HG03354 (cell line): ENCODE measurements at regions not wholly inside any gene's neighbourhood (a gene's known extent, or its start where the extent isn't known, plus 50 kb on each side); places are given as distances from the start of the nearest gene placed in this dataset.

Experiments used
- ATAC-seq: cut with Tn5 transposase; IDR thresholded peaks from one replicate; pipeline ENCODE4 v1.9.1; 2021; ENCODE audit warnings: mild to moderate bottlenecking; ENCODE audit not compliant: unreplicated experiment, poor library complexity, severe bottlenecking

DNA sequence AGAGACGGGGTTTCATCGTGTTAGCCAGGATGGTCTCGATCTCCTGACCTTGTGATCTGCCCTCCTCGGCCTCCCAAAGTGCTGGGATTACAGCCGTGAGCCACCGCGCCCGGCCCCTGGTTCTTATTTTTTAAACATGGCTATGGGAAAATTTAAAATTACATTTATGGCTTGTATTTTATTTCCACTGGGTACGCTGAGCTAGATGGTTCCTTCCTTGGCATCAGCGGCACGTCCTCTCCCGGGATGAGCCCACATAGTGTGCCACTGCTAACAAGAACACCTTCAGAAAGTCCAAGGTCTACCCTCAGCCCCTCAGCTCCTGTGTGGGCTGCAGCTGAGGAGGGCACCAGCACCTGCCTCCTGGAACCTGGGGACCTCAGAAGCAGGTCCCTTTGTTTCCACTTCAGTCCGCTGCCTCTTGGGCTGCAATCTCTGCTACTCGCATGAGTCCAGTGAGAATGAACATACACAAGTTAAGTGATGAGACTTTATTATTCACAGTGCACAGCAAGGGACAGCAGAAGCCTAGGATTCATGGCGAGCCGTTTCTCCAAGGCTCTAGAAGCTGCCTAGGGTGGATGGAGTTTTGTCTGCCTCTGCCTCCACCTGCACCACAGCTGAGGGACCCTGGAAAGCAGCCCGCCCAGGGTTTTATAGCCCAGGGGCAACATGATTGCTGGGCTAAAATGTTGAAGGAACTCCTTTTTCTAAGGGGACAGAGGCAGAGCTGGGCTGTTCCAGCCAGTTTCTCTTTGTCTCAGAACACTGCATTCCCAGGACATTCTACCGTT lies 107.5 kb upstream of the TEX51 start:
- no peak for ATAC-seq

DNA sequence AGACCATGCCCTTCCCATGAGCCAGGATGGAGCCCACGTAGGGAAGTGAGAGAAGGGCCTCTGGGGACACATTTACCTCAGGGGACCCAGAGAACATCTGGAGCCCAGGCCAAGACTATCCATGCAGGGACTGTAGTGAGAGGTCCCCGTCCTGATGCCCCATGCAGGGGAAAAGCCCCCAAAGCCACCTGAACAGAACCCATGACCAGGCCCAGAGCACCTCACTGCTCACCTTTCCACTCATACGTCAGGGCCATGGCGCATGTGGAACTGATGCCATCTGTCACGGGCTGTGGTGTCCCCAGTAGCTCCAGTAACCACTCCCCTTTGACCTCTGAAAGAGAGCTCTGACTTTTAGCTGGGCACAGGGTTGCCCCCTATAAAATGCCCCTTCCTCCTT lies 106.5 kb upstream of the TEX51 start:
- no peak for ATAC-seq

DNA sequence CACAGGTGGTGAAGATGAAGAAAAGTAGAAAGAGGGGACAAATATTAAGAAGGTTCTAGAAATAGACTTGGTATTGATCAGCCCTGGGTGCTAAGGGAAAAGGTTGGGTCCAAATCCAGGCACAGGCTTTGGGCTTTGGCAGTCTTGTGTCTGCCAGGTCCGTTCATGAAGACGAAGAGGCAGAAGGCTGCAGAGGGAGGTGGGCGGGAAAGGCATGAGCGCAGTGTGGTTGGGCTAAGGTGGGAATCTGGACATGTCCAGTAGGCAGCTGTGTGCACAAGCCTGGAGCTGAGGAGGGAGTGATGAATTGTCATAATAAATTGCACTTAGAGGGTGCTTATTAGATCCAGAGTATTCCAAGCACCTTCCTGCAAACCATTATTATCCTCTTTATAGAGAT lies 105.7 kb upstream of the TEX51 start:
- no peak for ATAC-seq

DNA sequence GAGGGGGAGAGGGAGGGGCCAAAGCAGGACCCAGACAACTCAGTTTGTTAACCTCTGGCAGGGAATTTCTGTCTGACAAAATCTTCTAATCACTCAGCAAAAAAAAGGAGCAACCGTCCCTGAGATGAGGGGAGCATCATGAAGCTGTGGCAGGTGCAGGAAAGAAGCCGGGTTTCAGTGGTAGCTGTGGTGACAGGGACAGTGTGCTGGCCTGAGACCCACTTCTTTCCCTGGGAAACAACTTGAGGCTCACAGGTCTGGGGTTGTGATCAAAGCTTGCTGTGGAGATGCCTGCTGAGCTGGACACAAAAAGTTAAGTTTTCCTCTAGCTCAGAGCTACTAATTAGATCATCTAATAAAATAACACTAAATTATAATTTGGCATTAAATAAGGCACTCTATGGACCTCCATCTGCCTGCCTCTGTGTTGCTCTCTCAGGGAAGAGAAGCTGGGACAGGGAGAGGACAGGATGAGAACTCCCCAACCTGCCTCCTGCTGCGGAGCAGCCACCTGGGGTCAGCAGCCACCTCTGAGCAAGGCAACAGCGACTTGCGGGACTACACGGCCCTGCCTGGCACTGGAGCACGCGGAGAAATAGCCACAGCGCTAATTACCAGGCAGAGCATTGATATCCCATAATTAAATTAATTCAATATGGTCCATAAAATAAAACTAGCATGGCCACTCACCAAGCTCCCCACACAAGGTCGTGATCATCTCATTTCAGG lies 104.6 kb upstream of the TEX51 start:
- ATAC-seq = no peak

DNA sequence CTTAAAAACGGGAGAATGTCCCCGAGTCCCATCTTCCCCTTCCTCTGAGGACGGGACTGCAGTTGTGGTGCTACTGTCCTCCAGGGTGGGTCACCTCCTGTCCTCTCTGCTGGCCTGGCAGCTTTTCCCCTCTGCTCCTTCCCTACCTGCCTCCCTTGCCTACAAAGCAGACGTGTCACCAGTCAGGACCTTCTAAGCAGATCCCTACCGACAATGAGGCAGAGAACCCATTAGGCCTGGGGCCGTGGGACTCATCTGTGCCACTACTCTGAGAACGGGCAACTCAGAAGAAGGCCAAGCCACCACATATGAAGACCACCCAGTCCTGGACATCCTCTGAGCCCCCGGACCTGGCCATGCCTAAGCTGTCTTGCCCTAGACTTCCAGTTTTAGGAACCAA lies 103.0 kb upstream of the TEX51 start:
- no peak for ATAC-seq

DNA sequence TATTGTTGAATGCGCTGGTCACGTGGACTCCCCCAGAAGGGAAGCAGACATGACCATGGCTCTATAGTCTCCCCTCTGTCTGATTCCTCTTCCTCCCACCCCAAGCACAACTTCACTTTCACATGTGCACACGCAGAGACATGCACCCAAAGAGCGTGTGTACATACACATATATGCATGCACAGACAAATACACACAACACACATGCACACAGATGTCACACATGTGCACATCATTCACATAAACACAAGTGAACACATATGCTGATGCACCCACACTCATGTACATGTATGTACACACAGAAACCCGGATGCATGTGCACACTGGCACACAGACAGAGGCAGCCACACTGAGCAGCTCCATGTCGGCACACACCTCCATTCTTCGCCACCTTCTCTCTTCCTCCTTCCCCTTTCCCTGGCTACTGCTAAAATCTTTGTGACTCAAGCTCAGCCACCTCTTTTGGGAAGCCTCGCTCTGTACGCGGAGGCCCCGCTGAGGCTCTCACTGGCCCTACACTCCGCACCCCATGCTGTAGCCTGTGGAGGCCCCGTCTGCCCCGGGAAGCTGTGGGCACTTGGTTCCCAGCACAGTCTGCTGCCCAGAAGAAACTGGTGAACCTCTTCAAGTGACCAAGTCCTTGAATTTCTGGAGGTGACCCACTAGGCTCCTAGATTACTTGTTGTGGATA lies 101.6 kb upstream of the TEX51 start:
- no peak for ATAC-seq

DNA sequence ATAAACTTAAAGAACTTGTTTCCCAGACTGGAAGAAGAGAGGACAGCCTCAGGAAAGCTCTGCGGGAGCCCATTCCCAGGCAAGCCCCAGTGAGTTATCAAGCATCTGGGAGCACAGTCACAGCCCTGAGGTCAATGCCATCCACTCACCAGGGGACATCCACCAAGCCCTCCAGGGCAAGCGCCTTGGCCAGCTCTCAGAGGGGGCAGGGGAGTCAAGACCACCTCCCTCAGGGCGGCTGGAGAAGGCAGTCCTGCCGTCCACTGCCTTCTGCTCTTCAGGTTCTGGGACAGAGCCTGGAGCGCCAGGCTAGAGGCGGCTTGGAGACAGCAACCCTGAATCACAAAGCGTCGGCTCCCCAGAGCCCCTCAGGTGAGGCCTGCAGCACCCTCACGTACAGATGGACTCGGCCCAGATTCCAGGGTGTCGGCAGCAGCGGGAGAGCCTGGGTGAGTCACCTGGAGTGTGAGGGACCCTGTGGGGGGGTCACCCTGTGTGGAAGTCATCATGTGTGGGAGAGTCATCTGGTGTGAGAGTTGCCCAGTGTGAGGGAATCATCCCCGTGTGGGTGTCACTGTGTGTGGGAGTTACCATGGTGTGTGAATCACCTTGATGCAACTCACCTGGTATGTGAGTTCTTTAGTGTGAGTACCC lies 100.9 kb upstream of the TEX51 start:
- ATAC-seq = no peak

DNA sequence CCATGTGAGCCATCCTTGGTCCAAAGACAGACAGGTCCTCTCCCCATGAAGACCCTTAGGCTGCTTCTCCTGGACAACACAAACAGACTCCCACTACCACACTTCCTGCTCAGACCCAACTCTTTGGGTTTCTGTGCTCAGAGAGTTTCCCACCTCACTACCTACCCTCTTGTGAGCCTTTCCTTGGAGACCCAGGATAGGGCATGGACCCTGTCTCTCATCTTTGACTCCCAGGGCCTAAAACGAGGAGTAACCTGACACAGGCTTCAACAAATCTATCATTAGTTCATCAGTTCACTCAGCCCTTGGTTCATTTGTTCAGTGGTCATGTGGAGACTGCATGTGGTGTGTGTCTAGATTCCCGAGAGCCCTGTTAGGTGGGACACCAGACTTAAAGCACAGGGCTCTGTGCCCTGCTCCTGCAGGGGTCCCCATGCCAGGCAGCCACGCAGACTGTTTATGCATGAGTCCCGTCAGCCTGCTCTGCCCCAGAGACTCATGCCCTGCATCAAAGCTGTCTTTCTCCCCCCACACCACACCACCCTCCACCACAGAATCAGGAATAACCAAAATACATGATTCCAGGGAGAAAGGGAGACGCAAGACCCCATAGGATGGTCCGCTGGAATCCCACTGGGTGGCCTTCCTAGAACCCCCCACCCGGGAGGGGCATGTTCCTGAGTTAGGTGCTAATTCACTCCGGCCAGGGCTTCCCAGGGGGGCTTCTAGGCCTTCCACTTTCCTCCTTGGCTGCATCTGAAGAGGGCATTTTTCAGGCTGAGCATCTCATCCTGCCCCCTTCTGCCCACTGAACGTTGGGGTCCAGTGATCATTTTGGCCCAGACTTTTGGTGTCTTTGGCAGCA lies 100.2 kb upstream of the TEX51 start:
- no peak for ATAC-seq

DNA sequence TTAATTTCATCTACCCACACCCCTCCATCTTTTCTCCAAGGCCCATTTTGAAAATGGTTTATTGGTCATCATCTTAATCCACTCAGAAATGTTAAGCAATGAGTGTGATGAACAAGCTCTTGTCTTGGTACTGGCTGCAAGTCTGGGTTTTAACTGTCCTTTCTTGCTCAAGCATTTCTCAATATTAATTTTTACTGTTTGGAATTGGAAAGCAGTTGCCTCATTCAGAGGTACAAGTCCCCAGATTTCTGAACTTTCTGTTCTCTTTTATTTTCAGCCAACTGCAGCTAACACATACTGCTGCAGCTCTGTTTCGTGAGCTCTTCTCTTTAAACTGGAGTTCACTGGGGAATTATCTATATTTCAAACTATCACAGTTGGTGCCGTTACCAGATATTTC lies 99.4 kb upstream of the TEX51 start:
- no peak for ATAC-seq

DNA sequence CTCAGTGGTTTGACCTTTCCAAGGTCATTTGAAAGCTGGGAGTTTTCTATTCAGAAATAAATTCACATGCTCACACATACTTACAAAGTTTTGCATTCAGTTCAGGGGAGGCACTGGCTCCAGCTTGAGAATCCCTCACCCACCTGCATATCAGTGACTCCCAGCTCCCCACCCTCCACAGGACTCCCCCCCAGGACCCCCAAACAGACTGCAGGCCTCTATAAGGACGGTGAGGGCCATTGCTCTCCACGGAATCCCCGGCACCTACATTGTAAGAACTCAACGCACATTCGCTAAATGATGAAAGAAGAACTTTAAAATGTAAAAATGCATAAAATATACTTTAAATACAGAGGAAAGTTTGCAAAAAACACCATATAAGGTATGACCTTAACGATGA lies 97.2 kb upstream of the TEX51 start:
- no peak for ATAC-seq

DNA sequence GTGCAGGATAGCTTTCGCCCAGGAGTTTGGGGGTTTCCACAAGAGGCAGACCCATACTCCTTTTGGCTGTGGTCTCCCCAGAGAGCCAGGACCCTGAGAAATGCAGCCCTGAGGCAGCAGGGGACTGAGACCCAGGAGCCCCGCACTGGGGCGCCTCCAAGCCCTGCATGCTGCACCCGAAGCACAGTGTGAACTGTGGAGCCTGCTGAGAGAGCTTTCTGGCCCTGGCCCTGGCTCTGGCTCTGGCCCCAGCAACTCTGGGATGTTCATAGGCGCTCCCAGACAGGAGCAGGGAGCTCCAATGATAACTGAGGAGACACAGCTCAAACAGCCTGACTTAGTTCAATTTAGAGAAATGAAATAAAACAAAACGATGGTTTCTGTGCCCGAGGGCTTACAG lies 96.4 kb upstream of the TEX51 start:
- ATAC-seq = no peak

DNA sequence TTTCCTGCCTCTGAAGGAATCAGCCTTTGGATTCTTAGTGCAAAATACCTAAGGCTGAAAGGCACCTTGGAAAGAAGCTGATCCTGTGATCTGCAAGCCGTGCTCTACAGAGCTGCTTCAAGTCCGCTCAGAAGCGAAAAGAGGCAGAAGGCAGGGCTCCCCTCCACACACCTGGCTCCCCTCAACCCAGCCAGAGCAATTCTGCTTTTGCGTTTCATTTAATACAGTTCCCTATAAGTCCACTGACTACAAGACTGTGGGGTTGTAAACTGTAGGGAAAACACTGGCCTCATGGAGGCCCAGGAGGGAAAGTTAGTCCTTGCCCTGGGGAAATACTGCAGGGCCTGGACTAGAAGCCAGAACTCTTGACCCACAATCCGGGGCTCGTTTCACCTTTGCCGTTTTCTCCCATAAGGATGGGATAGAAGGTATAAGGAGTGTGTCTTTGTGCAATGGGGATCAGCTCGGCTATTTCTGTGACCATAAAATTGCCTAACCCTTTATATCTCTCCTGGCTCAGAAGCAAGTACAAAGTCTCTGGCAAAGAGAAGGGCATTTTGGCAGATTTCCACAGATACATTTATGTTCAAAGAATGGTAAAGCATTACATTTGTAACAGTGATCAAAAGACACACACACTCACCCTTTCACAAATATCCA lies 95.8 kb upstream of the TEX51 start:
- no peak for ATAC-seq

DNA sequence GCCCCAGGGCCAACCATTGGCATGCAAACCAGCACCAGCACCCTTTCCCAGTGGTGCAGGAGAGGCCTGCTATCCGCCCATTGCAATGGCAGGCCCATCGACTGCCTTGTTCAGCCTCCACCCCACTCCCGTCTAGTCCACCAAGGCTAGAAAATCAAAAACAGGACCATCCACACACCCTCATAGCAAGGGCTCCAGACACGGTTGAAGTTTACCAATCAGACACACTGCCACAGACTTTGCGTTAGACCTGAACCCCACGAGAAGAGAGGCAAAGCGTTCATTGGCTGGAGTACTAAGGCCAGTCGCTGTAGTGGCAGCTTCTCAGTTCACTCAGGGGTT lies 95.3 kb upstream of the TEX51 start:
- no peak for ATAC-seq

DNA sequence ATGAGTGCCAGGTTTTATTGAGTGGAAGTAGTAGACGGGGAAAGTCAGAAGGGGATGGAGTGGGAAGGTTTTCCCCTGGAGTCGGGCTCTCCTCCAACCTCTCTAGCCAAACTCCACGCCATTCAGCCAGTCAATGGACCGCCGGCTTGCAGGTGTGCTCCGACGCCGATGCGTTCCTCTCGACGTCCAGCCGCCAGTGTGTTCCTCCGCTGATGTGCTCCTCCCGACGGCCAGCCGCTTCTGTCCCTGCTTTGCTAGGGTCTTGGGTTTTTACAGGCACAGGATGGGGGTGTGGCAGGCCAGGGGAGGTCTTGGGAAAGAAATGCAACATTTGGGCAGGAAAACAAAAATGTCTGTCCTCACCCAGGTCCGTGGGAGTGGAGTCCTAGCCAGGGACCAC lies 94.3 kb upstream of the TEX51 start:
- no peak for ATAC-seq

DNA sequence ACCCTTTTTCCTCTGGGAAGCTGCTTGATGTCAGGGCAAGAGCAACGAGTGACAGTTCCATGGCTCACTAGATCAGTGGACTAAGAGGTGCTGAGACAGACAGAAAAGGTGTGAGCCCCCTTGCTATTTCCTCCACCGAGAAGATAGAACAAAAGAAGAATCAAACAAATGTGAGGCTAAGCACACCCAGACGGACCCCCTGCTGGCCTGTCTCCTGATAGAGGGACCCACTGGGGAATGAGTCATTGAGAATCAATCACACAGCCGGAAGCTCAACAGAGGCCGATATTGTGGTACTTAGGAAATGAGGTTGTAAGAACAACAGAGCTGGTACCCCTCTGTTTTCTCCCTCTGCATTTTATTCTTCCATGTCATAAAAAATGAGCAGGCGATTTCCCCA lies 89.8 kb upstream of the TEX51 start:
- ATAC-seq = no peak

DNA sequence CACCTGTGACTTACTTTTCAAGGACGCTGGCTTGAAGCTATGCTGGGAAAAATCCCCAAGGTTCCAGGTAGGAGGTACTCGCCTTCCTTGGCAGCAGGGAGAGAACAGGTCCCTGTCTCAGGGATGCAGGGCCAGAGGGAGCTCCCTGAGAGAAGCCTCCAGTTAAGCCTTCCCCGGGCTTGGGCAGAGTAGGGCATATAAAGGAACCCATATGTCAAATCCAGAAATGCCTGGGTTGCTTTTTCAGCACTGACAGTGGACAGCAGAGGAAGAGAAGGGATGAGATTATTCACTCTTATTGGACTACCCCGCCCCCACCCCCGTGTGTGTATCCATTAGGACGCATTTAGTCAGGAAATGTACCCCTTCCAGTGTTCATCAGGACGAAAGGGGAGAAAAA lies 89.3 kb upstream of the TEX51 start:
- ATAC-seq = no peak

DNA sequence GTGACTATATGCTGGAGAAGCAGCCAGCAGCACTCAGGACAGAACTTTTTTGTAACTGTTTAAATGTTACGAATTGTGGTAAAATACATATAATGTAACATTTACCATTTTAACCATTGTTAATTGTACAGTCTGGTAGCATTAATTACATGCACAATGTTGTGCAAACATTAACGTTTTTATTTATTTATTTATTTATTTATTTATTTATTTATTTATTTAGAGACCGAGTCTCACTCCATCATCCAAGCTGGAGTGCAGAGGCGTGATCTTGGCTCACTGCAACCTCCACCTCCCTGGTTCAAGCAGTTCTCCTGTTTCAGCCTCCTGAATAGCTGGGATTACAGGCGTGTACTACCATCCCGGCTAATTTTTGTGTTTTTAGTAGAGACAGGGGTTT lies 88.7 kb upstream of the TEX51 start:
- ATAC-seq = no peak

DNA sequence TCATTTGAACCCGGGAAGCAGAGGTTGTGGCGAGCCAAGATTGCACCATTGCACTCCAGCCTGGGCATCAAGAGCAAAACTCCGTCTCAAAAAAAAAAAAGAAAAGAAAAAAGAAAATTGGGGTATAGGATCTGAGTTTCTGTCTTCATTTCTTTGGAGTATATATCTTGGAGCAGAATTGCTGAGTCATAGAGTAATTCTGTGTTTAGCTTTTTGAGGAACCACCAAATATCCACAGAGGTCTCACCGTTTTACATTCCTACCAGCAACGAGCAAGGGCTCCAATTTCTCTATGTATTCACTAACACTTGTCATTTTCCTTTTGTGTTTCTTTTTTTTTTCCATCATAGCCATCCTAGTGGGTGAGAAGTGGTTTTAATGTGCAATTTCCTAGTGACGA lies 87.6 kb upstream of the TEX51 start:
- ATAC-seq = no peak

DNA sequence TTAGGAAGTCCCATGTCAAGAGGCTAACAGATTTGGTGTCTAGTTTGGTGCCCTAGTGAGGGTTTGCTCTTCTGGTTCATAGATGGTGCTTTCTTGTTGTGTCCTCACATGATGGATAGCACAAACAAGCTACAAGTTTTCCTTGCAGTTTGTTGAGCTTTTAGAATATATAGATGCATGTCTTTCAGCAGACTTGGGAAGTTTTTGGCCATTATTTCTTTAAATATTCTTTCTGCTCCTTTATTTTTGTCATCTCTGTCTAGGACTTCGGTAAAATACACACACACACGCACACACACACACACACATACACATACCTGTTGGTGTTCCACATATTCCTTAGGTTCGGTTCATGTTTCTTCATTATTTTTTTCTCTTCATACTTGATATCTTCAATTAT lies 81.5 kb upstream of the TEX51 start:
- no peak for ATAC-seq
